Loucy (cell line): ENCODE measurements at regions not wholly inside any gene's neighbourhood (a gene's known extent, or its start where the extent isn't known, plus 50 kb on each side); places are given as distances from the start of the nearest gene placed in this dataset.

Experiments
- H2AFZ ChIP-seq: fragments of 200-600 bp; sonication (generic); 2 replicates; pipeline ENCODE4 v1.6.0; 2016; ENCODE audit warnings: antibody characterized with exemption, mild to moderate bottlenecking, low read length, moderate library complexity
- H3F3A ChIP-seq: fragments of 200-600 bp; 2 replicates; pipeline ENCODE4 v1.6.0; 2016; ENCODE audit warnings: antibody characterized with exemption, low read depth, mild to moderate bottlenecking
- H3K27me3 ChIP-seq: fragments of 200-600 bp; sonication (generic); 2 replicates; pipeline ENCODE4 v1.6.1; 2014; ENCODE audit warnings: low read length, mild to moderate bottlenecking; ENCODE audit not compliant: insufficient read depth, poor library complexity, severe bottlenecking
- H3K36me3 ChIP-seq: fragments of 200-600 bp; sonication (generic); 2 replicates; pipeline ENCODE4 v1.6.1; 2016; ENCODE audit warnings: low read length; ENCODE audit not compliant: insufficient read depth
- H3K4me1 ChIP-seq: fragments of 200-600 bp; sonication (generic); 2 replicates; pipeline ENCODE4 v1.5.1; 2014; ENCODE audit warnings: low read length, mild to moderate bottlenecking; ENCODE audit not compliant: insufficient read depth, poor library complexity, severe bottlenecking
- H3K4me2 ChIP-seq: fragments of 200-600 bp; sonication (generic); 2 replicates; pipeline ENCODE4 v1.6.0; 2014; ENCODE audit warnings: antibody characterized with exemption, low read length, low read depth, mild to moderate bottlenecking; ENCODE audit not compliant: poor library complexity, severe bottlenecking
- H3K4me3 ChIP-seq: fragments of 200-600 bp; sonication (generic); 2 replicates; pipeline ENCODE4 v1.5.1; 2014; ENCODE audit warnings: low read length, mild to moderate bottlenecking, mixed read lengths; ENCODE audit not compliant: poor library complexity, severe bottlenecking
- H3K79me2 ChIP-seq: fragments of 200-600 bp; sonication (generic); 2 replicates; pipeline ENCODE4 v1.6.1; 2014; ENCODE audit warnings: low read length; ENCODE audit not compliant: insufficient read depth
- H3K9ac ChIP-seq: fragments of 200-600 bp; sonication (generic); 2 replicates; pipeline ENCODE4 v1.6.0; 2014; ENCODE audit warnings: mild to moderate bottlenecking, low read depth, low read length, moderate library complexity; ENCODE audit not compliant: poor library complexity, severe bottlenecking
- H3K9me2 ChIP-seq: fragments of 200-600 bp; sonication (generic); replicated peaks from 2 replicates; pipeline ENCODE4 v1.6.1; 2016; ENCODE audit warnings: low read depth, low read length, mixed read lengths
- H3K9me3 ChIP-seq: fragments of 200-600 bp; sonication (generic); 2 replicates; pipeline ENCODE4 v1.6.1; 2014; ENCODE audit warnings: mild to moderate bottlenecking, antibody characterized with exemption, low read length, low read depth; ENCODE audit not compliant: insufficient read depth
- H4K20me1 ChIP-seq: fragments of 200-600 bp; sonication (generic); 2 replicates; pipeline ENCODE4 v1.6.0; 2014; ENCODE audit warnings: antibody characterized with exemption, low read length, mild to moderate bottlenecking; ENCODE audit not compliant: insufficient read depth, poor library complexity, severe bottlenecking
- CTCF ChIP-seq: fragments of 200-600 bp; sonication (generic); conservative IDR thresholded peaks from 2 replicates; pipeline ENCODE4 v1.5.1; 2014; ENCODE audit warnings: mild to moderate bottlenecking, antibody characterized with exemption, low read length
- EZH2phosphoT487 ChIP-seq: fragments of 200-600 bp; IDR thresholded peaks from 2 replicates; pipeline ENCODE4 v1.6.1; 2018; ENCODE audit warnings: antibody characterized with exemption, mild to moderate bottlenecking, moderate library complexity, borderline replicate concordance

GRCh38 chr3:64300790-64301423, 75.6 kb upstream of the PRICKLE2 start:
- Histone ChIP-seq H3K9ac (no peak overlapping the region), H3K4me3 (no peak overlapping the region), H3F3A (no peaks in the 10 kb centered on the region), H3K4me2 (no peak overlapping the region), H3K9me3 (peaks cover 14% of the 10 kb centered on the region; the same call in 1 of the 2 replicates), H4K20me1 (no peaks in the 10 kb centered on the region), H2AFZ (no peak overlapping the region), H3K9me2 (no peaks in the 10 kb centered on the region), H3K4me1 (no peaks in the 10 kb centered on the region), H3K36me3 (no peaks in the 10 kb centered on the region), H3K79me2 (no peaks in the 10 kb centered on the region), H3K27me3 (no peaks in the 10 kb centered on the region)
- TF ChIP-seq EZH2phosphoT487, result no peak
- TF ChIP-seq CTCF, result no peak

- H2AFZ ChIP-seq, result no peak overlapping the region
- TF ChIP-seq CTCF (no peak), EZH2phosphoT487 (no peak)
- no peak overlapping the region for H3K4me2 ChIP-seq
- H3K9me2 ChIP-seq, result no peaks in the 10 kb centered on the region
- no peaks in the 10 kb centered on the region for H3K4me1 ChIP-seq
- H3K27me3 ChIP-seq, result no peaks in the 10 kb centered on the region
- H3K79me2 ChIP-seq, result no peaks in the 10 kb centered on the region
- H3K9me3 ChIP-seq, result peaks cover 14% of the 10 kb centered on the region; the same call in 1 of the 2 replicates
- no peaks in the 10 kb centered on the region for H3F3A ChIP-seq
- no peak overlapping the region for H3K4me3 ChIP-seq
- H4K20me1 ChIP-seq, result no peaks in the 10 kb centered on the region
- no peaks in the 10 kb centered on the region for H3K36me3 ChIP-seq
- no peak overlapping the region for H3K9ac ChIP-seq
Measured at GRCh38 chr3:64299206-64299605, 73.9 kb upstream of the PRICKLE2 start.

GRCh38 chr3:64297563-64297962, 72.3 kb upstream of the PRICKLE2 start:
- H3K4me3 ChIP-seq, result no peak overlapping the region
- no peaks in the 10 kb centered on the region for H3K27me3 ChIP-seq
- no peaks in the 10 kb centered on the region for H3F3A ChIP-seq
- peaks cover 14% of the 10 kb centered on the region; the same call in 1 of the 2 replicates for H3K9me3 ChIP-seq
- TF ChIP-seq CTCF, result no peak
- no peak for TF ChIP-seq EZH2phosphoT487
- H3K9me2 ChIP-seq, result no peaks in the 10 kb centered on the region
- no peak overlapping the region for H3K4me2 ChIP-seq
- no peaks in the 10 kb centered on the region for H3K36me3 ChIP-seq
- no peaks in the 10 kb centered on the region for H4K20me1 ChIP-seq
- H2AFZ ChIP-seq, result no peak overlapping the region
- no peaks in the 10 kb centered on the region for H3K79me2 ChIP-seq
- no peak overlapping the region for H3K9ac ChIP-seq
- no peaks in the 10 kb centered on the region for H3K4me1 ChIP-seq
